Thoracic aorta (tissue), 2 donors: ENCODE measurements at regions not wholly inside any gene's neighbourhood (a gene's known extent, or its start where the extent isn't known, plus 50 kb on each side); places are given as distances from the start of the nearest gene placed in this dataset.
"Not testable (repeated sequence)": the region's sequence is repeated elsewhere in the genome, so short reads cannot be mapped to it uniquely, and the experiment has no call there.

Experiments
- ATAC-seq: fragments of 150-250 bp; one replicate; pipeline ENCODE4 v1.8.0; 2017; ENCODE audit warnings: low read depth; ENCODE audit not compliant: insufficient number of reproducible peaks, low FRiP score
- DNase-seq: peaks from one replicate; pipeline ENCODE4 v3.0.0-alpha.2; 2020; ENCODE audit warnings: low spot score
- H3K27ac ChIP-seq, 2 donors: fragments of 200-600 bp; sonication (generic); 1 replicate in 1 of 2; 2 replicates in 1 of 2; pipeline ENCODE4 v1.5.1; 2016; ENCODE audit warnings: mild to moderate bottlenecking in 2 of 2, moderate library complexity in 2 of 2
- H3K27me3 ChIP-seq: fragments of 200-600 bp; sonication (generic); replicated peaks from 2 replicates; pipeline ENCODE4 v1.6.0; 2016; ENCODE audit warnings: mild to moderate bottlenecking; ENCODE audit not compliant: insufficient read depth
- H3K36me3 ChIP-seq: fragments of 200-600 bp; sonication (generic); one replicate; pipeline ENCODE4 v1.5.1; 2016
- H3K4me1 ChIP-seq, 2 donors: fragments of 200-600 bp; sonication (generic); 1 replicate in 1 of 2; 2 replicates in 1 of 2; pipeline versions ENCODE4 v1.5.1 to v1.6.0; 2016; ENCODE audit warnings: low read depth in 2 of 2, mild to moderate bottlenecking in 1 of 2; ENCODE audit not compliant: control insufficient read depth in 1 of 2
- H3K4me3 ChIP-seq: fragments of 200-600 bp; sonication (generic); 2 replicates; pipeline ENCODE4 v1.5.1; 2016; ENCODE audit warnings: mild to moderate bottlenecking
- H3K9me3 ChIP-seq: fragments of 200-600 bp; sonication (generic); 2 replicates; pipeline ENCODE4 v1.5.1; 2016
- CTCF ChIP-seq: fragments of 200-600 bp; sonication (generic); IDR thresholded peaks from one replicate; pipeline ENCODE4 v1.5.1; 2019; ENCODE audit warnings: antibody characterized with exemption

- no peak for ATAC-seq
- TF ChIP-seq CTCF, result no peak
- no peaks in the 10 kb centered on the region for H3K27me3 ChIP-seq
Observed at GRCh38 chr21:15126948-15127347, 62.1 kb upstream of the NRIP1 start.

GRCh38 chr21:15127437-15127836 is 62.6 kb upstream of the NRIP1 start:
- H3K27ac ChIP-seq, result no peak overlapping the region
- H3K9me3 ChIP-seq, result no peaks in the 10 kb centered on the region
- ATAC-seq (no peak), DNase-seq (no peak)
- TF ChIP-seq CTCF, result no peak
- no peaks in the 10 kb centered on the region for H3K36me3 ChIP-seq
- H3K27me3 ChIP-seq, result no peaks in the 10 kb centered on the region
- peaks cover 4 to 15% of the 10 kb centered on the region in 2 donors for H3K4me1 ChIP-seq
- no peak overlapping the region for H3K4me3 ChIP-seq

More at GRCh38 chr21:15126948-15127347, 62.1 kb upstream of the NRIP1 start:
- H3K27ac ChIP-seq, result no peak overlapping the region
- H3K4me3 ChIP-seq, result no peak overlapping the region
- H3K36me3 ChIP-seq, result no peaks in the 10 kb centered on the region
- no peak for DNase-seq
- H3K4me1 ChIP-seq, result peaks cover 8 to 20% of the 10 kb centered on the region in 2 donors
- no peaks in the 10 kb centered on the region for H3K9me3 ChIP-seq

GRCh38 chr21:15128267-15128666 is 63.5 kb upstream of the NRIP1 start:
- Histone ChIP-seq H3K36me3 (no peaks in the 10 kb centered on the region), H3K4me3 (no peak overlapping the region), H3K27ac (no peak overlapping the region), H3K27me3 (no peaks in the 10 kb centered on the region), H3K9me3 (no peaks in the 10 kb centered on the region), H3K4me1 (peaks cover 0 to 10% of the 10 kb centered on the region in 2 donors)
- TF ChIP-seq CTCF, result no peak
- ATAC-seq (no peak), DNase-seq (no peak)

GRCh38 chr21:15128714-15129113 is 63.9 kb upstream of the NRIP1 start:
- H3K27ac ChIP-seq, H3K4me1 ChIP-seq, H3K36me3 ChIP-seq, H3K4me3 ChIP-seq, ATAC-seq, DNase-seq, H3K9me3 ChIP-seq, H3K27me3 ChIP-seq: not testable (repeated sequence)

GRCh38 chr21:15130326-15130725 is 65.5 kb upstream of the NRIP1 start:
- ATAC-seq, result no peak
- H3K27me3 ChIP-seq, result no peaks in the 10 kb centered on the region

More at GRCh38 chr21:15130326-15130725, 65.5 kb upstream of the NRIP1 start:
- no peak for TF ChIP-seq CTCF
- Histone ChIP-seq H3K27ac (no peak overlapping the region), H3K36me3 (no peaks in the 10 kb centered on the region), H3K4me1 (peaks cover 2 to 18% of the 10 kb centered on the region in 2 donors), H3K4me3 (no peak overlapping the region), H3K9me3 (no peaks in the 10 kb centered on the region)
- DNase-seq, result no peak
